HCT116 (cell line): ENCODE measurements at regions not wholly inside any gene's neighbourhood (a gene's known extent, or its start where the extent isn't known, plus 50 kb on each side); places are given as distances from the start of the nearest gene placed in this dataset.

ENCODE experiments used
- ATAC-seq: fragments of 200-7000 bp; cut with Tn5 transposase; 2 replicates; pipeline ENCODE4 v1.9.1; 2020; ENCODE audit warnings: mild to moderate bottlenecking, moderate library complexity
- BruUV-seq: library from RNA; stranded (reverse); fragments of 400-500 nt; replicated peaks from 2 replicates; lab custom pipeline; 2021; lab: Mats Ljungman, UMichigan
- CTCF ChIA-PET: fragments of 300-600 bp; sonication (Branson Sonifier 250); formaldehyde crosslinking; loops from one replicate; lab custom pipeline; 2021; ENCODE audit warnings: antibody characterized with exemption; lab: Charles Lee
- POLR2A ChIA-PET: fragments of 300-600, 350-600 bp; sonication (Branson Sonifier 250); formaldehyde crosslinking; loops from one replicate; lab custom pipeline; 2021; ENCODE audit warnings: antibody characterized with exemption; lab: Charles Lee
- RAD21 ChIA-PET, 2 experiments: fragments of 300-600 bp; sonication (Branson Sonifier 250); formaldehyde crosslinking; loops; one replicate each; lab custom pipeline; 2023; ENCODE audit warnings: low total read pairs in 2 of 2; ENCODE audit not compliant: uncharacterized antibody in 2 of 2, unreplicated experiment in 2 of 2, low non-redundant PET in 1 of 2; lab: Charles Lee
- DNase-seq: peaks from one replicate; pipeline ENCODE4 v3.0.0-alpha.2; 2010; ENCODE audit warnings: low read depth, low spot score
- H2AFZ ChIP-seq: fragments of 200-600 bp; shearing (Covaris generic), sonication (generic); 2 replicates; pipeline ENCODE4 v1.6.1; 2017; ENCODE audit warnings: low read depth, mixed run types, mixed read lengths, antibody characterized with exemption, low read length; ENCODE audit not compliant: poor library complexity, severe bottlenecking
- H3K27ac ChIP-seq: 2 replicates; pipeline ENCODE4 v1.5.1; 2012; ENCODE audit warnings: low read depth, low read length
- H3K27me3 ChIP-seq: fragments of 200-600 bp; sonication (generic); 2 replicates; pipeline ENCODE4 v1.6.1; 2016; ENCODE audit warnings: mixed run types, low read length, mixed read lengths; ENCODE audit not compliant: insufficient read depth
- H3K36me3 ChIP-seq, 2 experiments: fragments of 200-500 bp in 1 of 2; fragments of 200-600 bp in 1 of 2; sonication (Bioruptor generic) in 1 of 2; sonication (generic) in 1 of 2; 2 replicates each; pipeline versions ENCODE4 v1.5.1 to v1.6.1; 2014 to 2016; ENCODE audit warnings: low read length in 2 of 2, inconsistent platforms in 1 of 2, mixed read lengths in 1 of 2, mixed run types in 1 of 2; ENCODE audit not compliant: insufficient read depth in 2 of 2, control insufficient read depth in 1 of 2
- H3K4me1 ChIP-seq, 2 experiments: fragments of 200-600 bp in 1 of 2; sonication (generic) in 1 of 2; 2 replicates each; pipeline versions ENCODE4 v1.5.1 to v1.6.1; 2012 to 2017; ENCODE audit warnings: low read length in 2 of 2, inconsistent platforms in 1 of 2, mild to moderate bottlenecking in 1 of 2, mixed read lengths in 1 of 2, mixed run types in 1 of 2, moderate library complexity in 1 of 2; ENCODE audit not compliant: insufficient read depth in 2 of 2, control insufficient read depth in 1 of 2
- H3K4me2 ChIP-seq: fragments of 200-600 bp; sonication (generic); 2 replicates; pipeline ENCODE4 v1.6.1; 2017; ENCODE audit warnings: mixed run types, low read length, mixed read lengths
- H3K4me3 ChIP-seq, 2 experiments: fragments of 200-600 bp in 1 of 2; sonication (generic) in 1 of 2; replicated peaks in 1 of 2; 2 replicates each; pipeline ENCODE4 v1.5.1; 2011 to 2016; ENCODE audit warnings: low read length in 2 of 2, control low read depth in 1 of 2, low read depth in 1 of 2, mild to moderate bottlenecking in 1 of 2, mixed read lengths in 1 of 2, mixed run types in 1 of 2
- H3K79me2 ChIP-seq: fragments of 200-600 bp; sonication (generic); 2 replicates; pipeline ENCODE4 v1.6.1; 2017; ENCODE audit warnings: mild to moderate bottlenecking, mixed run types, low read length, moderate library complexity, mixed read lengths; ENCODE audit not compliant: insufficient read depth
- H3K9ac ChIP-seq: fragments of 200-600 bp; sonication (generic); 2 replicates; pipeline ENCODE4 v1.6.1; 2016; ENCODE audit warnings: low read length, mixed read lengths
- H3K9me2 ChIP-seq: fragments of 200-600 bp; sonication (generic), shearing (Covaris generic); 2 replicates; pipeline ENCODE4 v1.6.1; 2017; ENCODE audit warnings: mixed run types, mild to moderate bottlenecking, moderate library complexity; ENCODE audit not compliant: insufficient read depth
- H3K9me3 ChIP-seq, 2 experiments: fragments of 200-500 bp in 1 of 2; fragments of 200-600 bp in 1 of 2; sonication (Bioruptor generic) in 1 of 2; sonication (generic) in 1 of 2; 2 replicates each; pipeline ENCODE4 v1.6.1; 2014 to 2017; ENCODE audit warnings: low read length in 2 of 2, mixed read lengths in 2 of 2, inconsistent platforms in 1 of 2, low read depth in 1 of 2, mild to moderate bottlenecking in 1 of 2, mixed run types in 1 of 2, moderate library complexity in 1 of 2; ENCODE audit not compliant: control insufficient read depth in 1 of 2, insufficient read depth in 1 of 2
- H4K20me1 ChIP-seq: fragments of 200-600 bp; sonication (generic), shearing (Covaris generic); 2 replicates; pipeline ENCODE4 v1.6.1; 2017; ENCODE audit warnings: mixed run types, mild to moderate bottlenecking, moderate library complexity; ENCODE audit not compliant: insufficient read depth
- ATF3 ChIP-seq: IDR thresholded peaks from 2 replicates; pipeline ENCODE4 v1.6.1; 2012
- CBX3 ChIP-seq: IDR thresholded peaks from 2 replicates; pipeline ENCODE4 v1.6.1; 2012; ENCODE audit warnings: low read depth
- CEBPB ChIP-seq: IDR thresholded peaks from 2 replicates; pipeline ENCODE4 v1.6.1; 2012; ENCODE audit warnings: low read depth
- CTCF ChIP-seq, 3 experiments: fragments of 200-600 bp in 1 of 3; sonication (generic) in 1 of 3; IDR thresholded peaks in 2 of 3; conservative IDR thresholded peaks in 1 of 3; 2 replicates each; pipeline ENCODE4 v1.5.1; 2012 to 2017; ENCODE audit warnings: low read depth in 2 of 3, low read length in 2 of 3, antibody characterized with exemption in 1 of 3, borderline replicate concordance in 1 of 3, control low read depth in 1 of 3, mild to moderate bottlenecking in 1 of 3, mixed read lengths in 1 of 3, mixed run types in 1 of 3, moderate library complexity in 1 of 3; ENCODE audit not compliant: insufficient read depth in 1 of 3
- EGR1 ChIP-seq: IDR thresholded peaks from 2 replicates; pipeline ENCODE4 v1.6.1; 2012; ENCODE audit warnings: low read depth
- ELF1 ChIP-seq: IDR thresholded peaks from 2 replicates; pipeline ENCODE4 v1.6.1; 2012; ENCODE audit warnings: low read depth, borderline replicate concordance
- EZH2 ChIP-seq: fragments of 200-600 bp; sonication (generic); IDR thresholded peaks from 2 replicates; pipeline ENCODE4 v1.6.1; 2017; ENCODE audit warnings: antibody characterized with exemption, mixed run types
- EZH2phosphoT487 ChIP-seq: fragments of 200-600 bp; IDR thresholded peaks from 2 replicates; pipeline ENCODE4 v1.6.1; 2018; ENCODE audit warnings: antibody characterized with exemption, borderline replicate concordance
- FOSL1 ChIP-seq: IDR thresholded peaks from 2 replicates; pipeline ENCODE4 v1.6.1; 2012; ENCODE audit warnings: low read depth
- JUND ChIP-seq: IDR thresholded peaks from 2 replicates; pipeline ENCODE4 v1.6.1; 2012
- MAX ChIP-seq: IDR thresholded peaks from 2 replicates; pipeline ENCODE4 v1.6.1; 2012
- POLR2A ChIP-seq: IDR thresholded peaks from 2 replicates; pipeline ENCODE4 v1.7.0; 2011; ENCODE audit warnings: borderline replicate concordance; ENCODE audit not compliant: insufficient read depth, insufficient read length; ENCODE audit errors: extremely low read depth
- RAD21 ChIP-seq: IDR thresholded peaks from 2 replicates; pipeline ENCODE4 v1.6.1; 2012; ENCODE audit warnings: low read depth, mild to moderate bottlenecking
- ZFX ChIP-seq: fragments of 450-650 bp; IDR thresholded peaks from 2 replicates; pipeline ENCODE4 v1.6.1; 2017
- intact Hi-C: fragments of 100-400 bp; cut with micrococcal nuclease; formaldehyde crosslinking; loops from 2 replicates; pipeline ENCODE4 v1.10.0; 2022

- intact Hi-C loops: no loop called here
- DNase-seq (no peak), ATAC-seq (no peak)
- Histone ChIP-seq H3K27me3 (no peaks in the 10 kb centered on the region), H3K9me2 (no peaks in the 10 kb centered on the region), H3K4me2 (no peak overlapping the region), H4K20me1 (no peaks in the 10 kb centered on the region), H3K36me3 (no peaks in the 10 kb centered on the region), H3K9me3 (no peaks in the 10 kb centered on the region), H3K4me1 (no peaks in the 10 kb centered on the region), H3K79me2 (no peaks in the 10 kb centered on the region), H3K4me3 (no peak overlapping the region), H3K9ac (no peak overlapping the region), H2AFZ (no peak overlapping the region), H3K27ac (no peak overlapping the region)
- ChIA-PET CTCF (no interaction called here), RAD21 (no interaction called here), POLR2A (no interaction called here)
- no peak for TF ChIP-seq CEBPB
- TF ChIP-seq CBX3: no peak
- TF ChIP-seq EGR1: no peak
- TF ChIP-seq MAX: no peak
- no peak for TF ChIP-seq POLR2A
- TF ChIP-seq JUND: no peak
- no peak for TF ChIP-seq EZH2phosphoT487
- no peak for TF ChIP-seq CTCF (IDR thresholded peaks at IDR 0.05 in 2 of 3, conservative IDR thresholded peaks at IDR 0.05 in 1 of 3; ENCODE audit: borderline replicate concordance in 1 of 3, insufficient read depth in 1 of 3, low read depth in 2 of 3, low read length in 2 of 3)
- no TSS peak for BruUV-seq
Measured at GRCh38 chr12:71070416-71071128, 87.2 kb downstream of the TSPAN8 start.

- ChIA-PET RAD21 (no interaction called here), POLR2A (no interaction called here), CTCF (no interaction called here)
- BruUV-seq: no TSS peak
- no peak overlapping the region for H2AFZ ChIP-seq
- H3K4me2 ChIP-seq: no peak overlapping the region
- no peaks in the 10 kb centered on the region for H3K36me3 ChIP-seq
- no peak overlapping the region for H3K9ac ChIP-seq
- H3K4me3 ChIP-seq: no peak overlapping the region
- no peaks in the 10 kb centered on the region for H3K79me2 ChIP-seq
- DNase-seq: no peak
- intact Hi-C loops: no loop called here
- ATAC-seq: no peak
- H3K27me3 ChIP-seq: no peaks in the 10 kb centered on the region
- no peaks in the 10 kb centered on the region for H3K9me2 ChIP-seq
- no peaks in the 10 kb centered on the region for H3K9me3 ChIP-seq
- no peaks in the 10 kb centered on the region for H4K20me1 ChIP-seq
- H3K27ac ChIP-seq: no peak overlapping the region
- no peaks in the 10 kb centered on the region for H3K4me1 ChIP-seq
- no peak for TF ChIP-seq JUND
- no peak for TF ChIP-seq EZH2
- no peak for TF ChIP-seq ZFX
- no peak for TF ChIP-seq MAX
- no peak for TF ChIP-seq RAD21
- TF ChIP-seq ELF1: no peak
- no peak for TF ChIP-seq ATF3
- no peak for TF ChIP-seq CEBPB
- TF ChIP-seq CTCF (IDR thresholded peaks at IDR 0.05 in 2 of 3, conservative IDR thresholded peaks at IDR 0.05 in 1 of 3; ENCODE audit: borderline replicate concordance in 1 of 3, insufficient read depth in 1 of 3, low read depth in 2 of 3, low read length in 2 of 3): no peak
- TF ChIP-seq FOSL1: no peak
Measured at GRCh38 chr12:71069311-71069710, 88.5 kb downstream of the TSPAN8 start.
